ENCODE measurements at regions not wholly inside any gene's neighbourhood (a gene's known extent, or its start where the extent isn't known, plus 50 kb on each side); places are given as distances from the start of the nearest gene placed in this dataset.
"Not testable (repeated sequence)": the region's sequence is repeated elsewhere in the genome, so short reads cannot be mapped to it uniquely, and the experiment has no call there.

DNA sequence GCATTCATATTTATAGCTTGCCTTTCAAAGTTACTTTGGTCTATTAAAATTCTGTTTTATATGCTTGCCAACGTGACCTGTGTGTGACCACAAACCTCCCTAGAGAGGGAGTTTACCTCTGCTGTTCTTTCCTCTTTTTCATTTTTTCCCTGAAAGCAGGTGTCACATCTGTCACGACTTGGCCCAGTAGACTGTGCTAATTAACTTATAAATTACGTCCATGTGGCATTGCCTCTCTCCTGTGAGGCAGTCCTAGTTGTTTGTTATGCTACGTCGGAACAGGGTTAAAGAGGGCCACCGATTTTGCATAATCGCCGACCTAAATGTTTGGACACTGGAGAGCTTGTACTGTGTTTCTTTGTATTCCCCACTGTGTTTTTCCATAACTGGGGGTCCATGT lies 343.9 kb upstream of the FLRT2 start:
- no peaks in the 10 kb centered on the region for H3K9me3 ChIP-seq
- H3K4me3 ChIP-seq, result no peak overlapping the region
- TF ChIP-seq CTCF (IDR thresholded peaks at IDR 0.05) (no peak), POLR2A (IDR thresholded peaks at IDR 0.05) (no peak)
- no peaks in the 10 kb centered on the region for H3K27me3 ChIP-seq
- H3K4me1 ChIP-seq, result no peaks in the 10 kb centered on the region
- no peaks in the 10 kb centered on the region for H3K36me3 ChIP-seq
- 90 to 93% (median 92%) methylated on average over 8 of the region's 8 CpGs for WGBS, 4 donors
- intact Hi-C loops (cut with DNase I), result no loop called here
- ATAC-seq (no peak), DNase-seq (no peak)
- H3K27ac ChIP-seq, result no peak overlapping the region

DNA sequence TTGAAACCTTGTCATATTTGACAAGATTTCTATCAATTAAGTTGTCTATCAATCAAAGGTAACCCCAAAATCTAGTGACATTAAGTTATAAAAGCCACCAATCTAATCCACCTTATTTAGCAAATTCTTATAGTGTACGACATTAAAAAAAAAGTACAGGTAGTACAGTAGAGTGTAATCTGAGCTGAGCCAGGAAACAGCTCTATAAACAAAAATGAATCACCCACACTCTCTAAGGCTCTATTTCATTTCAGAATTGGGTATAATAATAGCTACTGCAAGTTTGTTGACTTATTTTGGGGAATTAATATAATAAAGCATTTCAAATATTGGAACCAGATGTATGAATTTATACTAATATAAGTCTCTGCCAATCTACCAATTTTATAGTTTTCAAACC lies 342.4 kb upstream of the FLRT2 start:
- intact Hi-C loops (cut with DNase I), result no loop called here
- 80 to 86% (median 85%) methylated on average over 1 of the region's 1 CpG for WGBS, 4 donors
- TF ChIP-seq CTCF (IDR thresholded peaks at IDR 0.05) (no peak), POLR2A (IDR thresholded peaks at IDR 0.05) (no peak)

DNA sequence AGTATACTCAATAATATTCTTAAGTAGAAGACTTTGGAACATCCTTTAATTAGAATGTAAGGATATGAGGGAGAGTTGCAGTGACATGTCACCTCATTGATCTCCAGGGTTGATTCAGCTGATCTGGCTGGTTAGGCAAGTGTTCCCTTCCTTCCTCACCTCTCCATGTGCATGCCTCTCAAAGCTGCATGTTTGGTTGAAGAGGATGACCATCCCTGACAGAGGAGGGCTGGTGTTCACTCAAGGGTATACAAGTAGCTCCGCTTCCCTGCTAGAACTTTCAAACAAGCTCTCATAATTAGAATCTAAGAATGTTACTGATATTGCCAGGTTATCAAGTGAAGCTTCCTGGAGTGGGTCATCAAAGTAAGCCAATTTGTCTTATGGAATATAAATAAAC lies 341.1 kb upstream of the FLRT2 start:
- WGBS, 4 donors, result 92 to 97% (median 94%) methylated on average over 1 of the region's 1 CpG
- H3K36me3 ChIP-seq, result no peaks in the 10 kb centered on the region
- H3K27ac ChIP-seq, result no peak overlapping the region
- H3K27me3 ChIP-seq, result no peaks in the 10 kb centered on the region
- TF ChIP-seq CTCF (IDR thresholded peaks at IDR 0.05) (no peak), POLR2A (IDR thresholded peaks at IDR 0.05) (no peak)
- no peaks in the 10 kb centered on the region for H3K4me1 ChIP-seq
- DNase-seq (no peak), ATAC-seq (no peak)
- H3K9me3 ChIP-seq, result no peaks in the 10 kb centered on the region
- intact Hi-C loops (cut with DNase I), result no loop called here
- no peak overlapping the region for H3K4me3 ChIP-seq

More for the DNA sequence above, 342.4 kb upstream of the FLRT2 start:
- Histone ChIP-seq H3K4me1 (no peaks in the 10 kb centered on the region), H3K36me3 (no peaks in the 10 kb centered on the region), H3K27me3 (no peaks in the 10 kb centered on the region), H3K4me3 (no peak overlapping the region), H3K9me3 (no peaks in the 10 kb centered on the region), H3K27ac (no peak overlapping the region)
- ATAC-seq (no peak), DNase-seq (no peak)

DNA sequence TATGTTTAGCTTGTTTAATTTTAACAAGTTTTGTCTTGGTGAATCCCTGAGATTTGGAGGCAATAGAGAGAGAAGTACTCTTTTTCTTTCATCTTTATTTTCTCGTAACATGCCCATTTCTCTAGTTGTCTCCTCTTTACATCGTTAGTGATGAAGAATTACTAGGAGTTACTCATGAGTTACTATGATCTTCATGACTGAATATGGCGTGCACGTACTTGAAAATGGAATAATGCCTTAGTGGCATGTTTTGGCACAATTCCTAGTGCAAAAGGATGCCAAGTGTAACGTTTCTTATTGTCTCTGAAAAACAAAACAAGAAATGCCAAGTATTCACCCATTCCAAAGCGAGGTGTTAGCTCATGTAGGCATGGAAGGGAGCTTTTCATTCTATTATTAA lies 340.7 kb upstream of the FLRT2 start:
- H3K4me3 ChIP-seq; ATAC-seq; H3K9me3 ChIP-seq; H3K4me1 ChIP-seq; intact Hi-C loops (cut with DNase I); H3K36me3 ChIP-seq; H3K27me3 ChIP-seq; DNase-seq; H3K27ac ChIP-seq: not testable (repeated sequence)
- 83 to 86% (median 85%) methylated on average over 6 of the region's 6 CpGs for WGBS, 4 donors

GRCh38 chr14:85190251-85190650 lies 339.7 kb upstream of the FLRT2 start:
- H3K4me1 ChIP-seq, result no peaks in the 10 kb centered on the region
- H3K36me3 ChIP-seq, result no peaks in the 10 kb centered on the region
- no peaks in the 10 kb centered on the region for H3K27me3 ChIP-seq
- no peaks in the 10 kb centered on the region for H3K9me3 ChIP-seq
- no peak for ATAC-seq
- no peak for TF ChIP-seq POLR2A (IDR thresholded peaks at IDR 0.05)
- TF ChIP-seq CTCF (IDR thresholded peaks at IDR 0.05), result no peak
- 87 to 93% (median 90%) methylated on average over 5 of the region's 5 CpGs for WGBS, 4 donors
- intact Hi-C loops (cut with DNase I), result loop anchor here in 1 of 10 donors (10.0 kb wide), 1 partner anchor 335 kb away; no protein-coding TSS in a partner anchor
- no peak overlapping the region for H3K27ac ChIP-seq
- no peak for DNase-seq
- no peak overlapping the region for H3K4me3 ChIP-seq
